ENCODE measurements at regions not wholly inside any gene's neighbourhood (a gene's known extent, or its start where the extent isn't known, plus 50 kb on each side); places are given as distances from the start of the nearest gene placed in this dataset.

DNA sequence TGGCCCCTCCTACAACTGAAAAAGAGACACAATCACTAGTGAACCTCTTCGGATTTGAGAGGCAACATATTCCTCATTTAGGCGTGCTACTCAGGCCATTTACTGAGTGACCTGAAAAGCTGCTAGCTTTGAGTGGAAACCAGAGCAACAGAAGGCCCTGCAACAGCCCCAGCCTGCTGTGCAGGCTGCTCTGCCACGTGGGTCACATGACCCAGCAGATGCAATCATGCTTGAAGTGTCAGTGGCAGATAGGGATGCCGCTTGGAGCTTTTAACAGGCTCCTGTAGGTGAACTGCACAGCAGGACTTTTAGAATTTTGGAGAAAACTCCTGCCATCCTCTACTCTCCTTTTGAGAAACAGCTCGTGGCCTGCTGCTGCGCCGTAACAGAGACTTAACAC is 578.6 kb upstream of the RAB6C start:
- Histone ChIP-seq H3K36me3 (replicated peaks; ENCODE audit: insufficient read depth, low read depth) (no peaks in the 10 kb centered on the region), H3K27me3 (no peaks in the 10 kb centered on the region), H3K4me2 (no peak overlapping the region), H4K20me1 (ENCODE audit: insufficient read depth, poor library complexity, severe bottlenecking) (no peaks in the 10 kb centered on the region), H2AFZ (no peak overlapping the region), H3K4me3 (no peak overlapping the region), H3K4me1 (ENCODE audit: insufficient read depth) (no peaks in the 10 kb centered on the region), H3K27ac (no peak overlapping the region), H3K79me2 (no peaks in the 10 kb centered on the region), H3K9me2 (replicated peaks; ENCODE audit: insufficient read depth) (no peaks in the 10 kb centered on the region), H3K9me3 (ENCODE audit: low read depth) (no peaks in the 10 kb centered on the region)
- no peak for DNase-seq (ENCODE audit: low spot score)
- 62% methylated on average over 7 of the region's 7 CpGs for WGBS (ENCODE audit: low lambda C conversion rate, missing lambda C conversion rate)
- TF ChIP-seq, protein P1, sequence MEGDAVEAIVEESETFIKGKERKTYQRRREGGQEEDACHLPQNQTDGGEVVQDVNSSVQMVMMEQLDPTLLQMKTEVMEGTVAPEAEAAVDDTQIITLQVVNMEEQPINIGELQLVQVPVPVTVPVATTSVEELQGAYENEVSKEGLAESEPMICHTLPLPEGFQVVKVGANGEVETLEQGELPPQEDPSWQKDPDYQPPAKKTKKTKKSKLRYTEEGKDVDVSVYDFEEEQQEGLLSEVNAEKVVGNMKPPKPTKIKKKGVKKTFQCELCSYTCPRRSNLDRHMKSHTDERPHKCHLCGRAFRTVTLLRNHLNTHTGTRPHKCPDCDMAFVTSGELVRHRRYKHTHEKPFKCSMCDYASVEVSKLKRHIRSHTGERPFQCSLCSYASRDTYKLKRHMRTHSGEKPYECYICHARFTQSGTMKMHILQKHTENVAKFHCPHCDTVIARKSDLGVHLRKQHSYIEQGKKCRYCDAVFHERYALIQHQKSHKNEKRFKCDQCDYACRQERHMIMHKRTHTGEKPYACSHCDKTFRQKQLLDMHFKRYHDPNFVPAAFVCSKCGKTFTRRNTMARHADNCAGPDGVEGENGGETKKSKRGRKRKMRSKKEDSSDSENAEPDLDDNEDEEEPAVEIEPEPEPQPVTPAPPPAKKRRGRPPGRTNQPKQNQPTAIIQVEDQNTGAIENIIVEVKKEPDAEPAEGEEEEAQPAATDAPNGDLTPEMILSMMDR (IDR thresholded peaks at IDR 0.05; ENCODE audit: poor library complexity) = no peak
- TF ChIP-seq EZH2phosphoT487 (IDR thresholded peaks at IDR 0.05; ENCODE audit: low read depth, severe bottlenecking, unreplicated experiment) = no peak
- no peak for TF ChIP-seq EZH2 (IDR thresholded peaks at IDR 0.05; ENCODE audit: borderline replicate concordance)

DNA sequence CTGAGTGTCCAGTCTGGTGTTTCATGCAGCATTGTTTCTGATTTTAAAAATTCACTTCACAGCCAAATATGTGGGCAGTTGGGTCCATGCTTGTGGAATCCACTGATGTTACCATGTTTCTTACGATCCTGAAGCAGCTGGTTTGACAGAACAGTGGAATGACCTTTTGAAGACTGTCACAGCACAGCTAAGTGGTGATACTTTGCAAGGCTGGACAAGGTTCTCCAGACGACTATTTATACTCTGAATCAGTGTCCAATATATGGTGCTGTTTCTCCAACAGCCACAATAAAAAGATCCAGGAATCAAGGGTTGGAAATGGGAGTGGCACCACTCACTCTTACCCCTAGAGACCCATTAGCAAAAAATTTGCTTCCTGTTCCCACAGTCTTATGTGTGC is 577.4 kb upstream of the RAB6C start:
- WGBS (ENCODE audit: low lambda C conversion rate, missing lambda C conversion rate) = 75% methylated on average over 2 of the region's 2 CpGs
- no peak for DNase-seq (ENCODE audit: low spot score)
- Histone ChIP-seq H3K4me1 (ENCODE audit: insufficient read depth) (no peaks in the 10 kb centered on the region), H2AFZ (no peak overlapping the region), H3K79me2 (no peaks in the 10 kb centered on the region), H3K9me2 (replicated peaks; ENCODE audit: insufficient read depth) (no peaks in the 10 kb centered on the region), H3K27me3 (no peaks in the 10 kb centered on the region), H3K4me2 (no peak overlapping the region), H3K27ac (no peak overlapping the region), H3K9me3 (ENCODE audit: low read depth) (no peaks in the 10 kb centered on the region), H3K4me3 (no peak overlapping the region), H3K36me3 (replicated peaks; ENCODE audit: insufficient read depth, low read depth) (no peaks in the 10 kb centered on the region), H4K20me1 (ENCODE audit: insufficient read depth, poor library complexity, severe bottlenecking) (no peaks in the 10 kb centered on the region)
- TF ChIP-seq EZH2phosphoT487 (IDR thresholded peaks at IDR 0.05; ENCODE audit: low read depth, severe bottlenecking, unreplicated experiment) (no peak), EZH2 (IDR thresholded peaks at IDR 0.05; ENCODE audit: borderline replicate concordance) (no peak)
- TF ChIP-seq, protein P1 (IDR thresholded peaks at IDR 0.05; ENCODE audit: poor library complexity) = no peak

DNA sequence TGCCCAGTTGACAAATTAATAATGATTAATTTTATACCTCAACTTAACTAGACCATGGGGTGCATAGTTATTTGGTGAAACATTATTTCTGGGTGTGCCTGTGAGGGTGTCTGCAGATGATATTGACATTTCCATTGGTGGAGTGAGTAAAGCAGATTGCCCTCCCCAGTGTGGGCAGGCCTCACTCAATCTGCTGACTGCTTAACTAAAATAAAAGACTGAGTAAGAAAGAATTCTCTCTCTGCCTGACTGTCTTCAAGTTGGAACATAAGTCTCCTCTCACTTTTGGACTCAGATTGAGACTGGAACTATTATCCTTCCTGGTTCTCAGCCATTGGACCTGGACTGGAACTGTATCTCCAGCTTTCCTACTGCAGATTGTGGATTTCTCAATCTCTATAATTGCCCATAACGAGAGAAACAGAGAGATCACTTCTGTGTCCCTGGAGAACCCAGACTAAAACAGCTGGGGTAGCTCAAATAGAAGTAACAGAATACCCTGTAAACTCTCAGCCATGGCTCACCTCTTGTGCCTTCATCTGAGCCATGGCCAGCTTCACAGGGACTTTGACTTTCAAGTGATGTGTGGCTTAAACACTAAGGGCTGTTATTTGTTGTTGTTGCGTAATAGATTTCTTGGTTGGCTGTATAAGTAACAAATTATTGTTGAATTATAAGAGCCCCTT is 575.3 kb upstream of the RAB6C start:
- H3K4me3 ChIP-seq = no peak overlapping the region
- H3K9me2 ChIP-seq (replicated peaks; ENCODE audit: insufficient read depth) = no peaks in the 10 kb centered on the region
- no peak for DNase-seq (ENCODE audit: low spot score)
- H4K20me1 ChIP-seq (ENCODE audit: insufficient read depth, poor library complexity, severe bottlenecking) = no peaks in the 10 kb centered on the region
- H3K27ac ChIP-seq = no peak overlapping the region
- H3K27me3 ChIP-seq = no peaks in the 10 kb centered on the region
- no peaks in the 10 kb centered on the region for H3K9me3 ChIP-seq (ENCODE audit: low read depth)
- H2AFZ ChIP-seq = no peak overlapping the region
- no peaks in the 10 kb centered on the region for H3K36me3 ChIP-seq (replicated peaks; ENCODE audit: insufficient read depth, low read depth)
- H3K79me2 ChIP-seq = no peaks in the 10 kb centered on the region
- TF ChIP-seq EZH2 (IDR thresholded peaks at IDR 0.05; ENCODE audit: borderline replicate concordance) (no peak), EZH2phosphoT487 (IDR thresholded peaks at IDR 0.05; ENCODE audit: low read depth, severe bottlenecking, unreplicated experiment) (no peak)
- TF ChIP-seq, protein P1 (IDR thresholded peaks at IDR 0.05; ENCODE audit: poor library complexity) = no peak
- 80% methylated on average over 2 of the region's 2 CpGs for WGBS (ENCODE audit: low lambda C conversion rate, missing lambda C conversion rate)
- H3K4me2 ChIP-seq = no peak overlapping the region
- no peaks in the 10 kb centered on the region for H3K4me1 ChIP-seq (ENCODE audit: insufficient read depth)
